SKM-1 (cell line): ENCODE measurements at regions not wholly inside any gene's neighbourhood (a gene's known extent, or its start where the extent isn't known, plus 50 kb on each side); places are given as distances from the start of the nearest gene placed in this dataset.

Experiments
- DNase-seq: peaks from one replicate; lab custom pipeline; 2025; ENCODE audit not compliant: unreplicated experiment; lab: John Stamatoyannopoulos, UW

- DNase-seq, result no peak
Measured at GRCh38 chr2:71878626-71879508, 268.8 kb downstream of the CYP26B1 start.

DNA sequence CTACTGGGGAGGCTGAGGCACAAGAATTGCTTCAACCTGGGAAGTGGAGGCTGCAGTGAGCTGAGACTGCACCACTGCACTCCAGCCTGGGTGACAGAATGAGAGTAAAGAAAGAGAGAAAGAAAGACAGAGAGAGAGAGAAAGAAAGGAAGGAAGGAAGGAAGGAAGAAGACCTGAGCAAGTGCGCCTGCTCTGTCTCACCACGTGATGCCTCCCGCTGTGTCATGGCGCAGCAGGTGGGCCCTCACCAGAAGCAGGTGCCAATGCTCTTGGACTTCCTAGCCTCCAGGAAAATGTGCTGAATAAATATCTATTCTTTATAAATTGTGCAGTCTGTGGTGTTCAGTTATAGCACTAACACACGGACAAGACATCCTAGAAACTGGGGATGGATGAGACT, 270.0 kb downstream of the CYP26B1 start:
- no peak for DNase-seq

DNA sequence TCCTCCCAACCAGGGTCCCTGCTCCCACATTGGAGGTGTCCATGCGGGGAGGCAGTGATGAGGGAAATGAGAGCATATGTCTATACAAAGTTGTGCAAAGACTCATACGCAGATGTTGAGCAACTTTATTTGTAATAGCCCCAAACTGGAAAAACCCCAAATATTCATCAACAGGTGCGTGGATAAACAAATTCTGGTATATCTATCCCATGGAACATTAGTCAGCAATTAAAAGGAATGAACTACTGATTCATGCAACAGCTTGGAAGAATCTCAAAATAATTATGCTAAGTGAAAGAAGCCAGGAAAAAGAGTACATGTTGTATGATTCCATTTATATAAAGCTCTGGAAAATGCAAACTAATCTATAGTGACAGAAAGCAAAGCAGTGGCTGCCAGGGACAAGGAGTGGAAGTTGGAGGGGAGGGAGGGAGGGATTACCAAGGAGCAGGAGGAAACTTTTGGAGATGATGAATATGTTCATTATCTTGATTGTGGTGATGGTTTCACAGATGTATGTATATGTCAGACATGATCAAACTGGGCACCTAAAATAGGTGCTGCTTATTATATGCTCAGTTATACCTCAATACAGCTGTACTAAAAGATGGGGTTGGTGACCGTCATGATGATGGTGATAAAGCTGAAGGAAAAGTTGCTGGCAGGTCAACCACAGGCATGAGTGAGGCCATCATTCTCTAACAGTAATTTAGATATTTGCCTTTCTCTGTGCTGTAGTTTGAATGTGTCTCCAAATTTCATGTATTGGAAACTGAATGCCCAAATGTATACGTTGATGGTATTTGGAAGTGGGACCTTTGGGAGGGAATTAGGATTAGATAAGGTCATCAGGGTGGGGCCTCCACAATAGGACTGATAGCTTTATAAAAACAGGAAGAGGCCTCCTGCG, 270.9 kb downstream of the CYP26B1 start:
- no peak for DNase-seq

GRCh38 chr2:71872466-71873051, 275.1 kb downstream of the CYP26B1 start:
- no peak for DNase-seq

GRCh38 chr2:71865391-71865965, 282.2 kb downstream of the CYP26B1 start:
- DNase-seq, result no peak

GRCh38 chr2:71864085-71864484, 283.6 kb downstream of the CYP26B1 start:
- DNase-seq, result no peak

DNA sequence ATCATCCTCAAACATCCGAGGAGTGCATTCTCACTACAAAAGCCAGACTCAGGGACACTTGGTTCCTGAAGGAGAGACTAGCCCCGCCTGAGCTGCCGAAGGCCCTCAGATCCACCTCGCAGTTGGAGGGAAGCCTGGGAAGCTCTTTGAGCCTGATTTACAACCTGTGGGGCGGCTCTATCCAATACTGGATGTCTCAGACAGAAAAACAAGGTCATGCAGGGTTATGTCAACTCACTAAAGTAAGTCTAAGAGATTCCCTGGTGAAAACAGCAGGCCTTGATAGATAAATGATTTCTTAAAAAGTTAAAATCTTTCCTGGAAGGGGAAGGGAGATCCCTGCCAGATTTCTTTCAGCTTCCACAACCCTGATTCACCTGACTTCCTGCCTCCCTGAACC, 284.3 kb downstream of the CYP26B1 start:
- DNase-seq, result no peak

- DNase-seq, result no peak
Measured at GRCh38 chr2:71862921-71863320, 284.7 kb downstream of the CYP26B1 start.

GRCh38 chr2:71861186-71862160, 286.2 kb downstream of the CYP26B1 start:
- no peak for DNase-seq

GRCh38 chr2:71860381-71860926, 287.2 kb downstream of the CYP26B1 start:
- DNase-seq, result no peak

- DNase-seq, result no peak
Measured at GRCh38 chr2:71859211-71859847, 288.3 kb downstream of the CYP26B1 start.

DNA sequence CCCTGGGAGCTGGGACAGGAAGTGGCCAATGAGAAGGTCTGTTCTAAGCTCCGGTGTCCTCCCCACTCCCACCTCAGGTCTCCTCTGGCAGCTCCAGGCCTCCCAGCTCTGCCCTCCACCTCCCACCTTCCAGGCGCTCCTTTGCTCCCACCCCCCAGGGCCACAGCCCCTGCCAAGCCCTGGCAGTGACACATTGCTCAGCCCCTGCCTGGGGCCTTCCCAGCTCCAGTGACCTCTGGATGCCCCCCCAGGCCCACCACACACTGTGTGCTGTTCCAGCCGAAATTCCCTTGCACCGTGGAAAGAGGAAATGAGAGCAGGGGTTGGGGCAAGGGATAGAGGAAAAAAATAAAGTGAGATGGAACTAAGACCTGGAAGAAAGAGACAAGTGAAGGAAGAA, 289.6 kb downstream of the CYP26B1 start:
- no peak for DNase-seq

DNA sequence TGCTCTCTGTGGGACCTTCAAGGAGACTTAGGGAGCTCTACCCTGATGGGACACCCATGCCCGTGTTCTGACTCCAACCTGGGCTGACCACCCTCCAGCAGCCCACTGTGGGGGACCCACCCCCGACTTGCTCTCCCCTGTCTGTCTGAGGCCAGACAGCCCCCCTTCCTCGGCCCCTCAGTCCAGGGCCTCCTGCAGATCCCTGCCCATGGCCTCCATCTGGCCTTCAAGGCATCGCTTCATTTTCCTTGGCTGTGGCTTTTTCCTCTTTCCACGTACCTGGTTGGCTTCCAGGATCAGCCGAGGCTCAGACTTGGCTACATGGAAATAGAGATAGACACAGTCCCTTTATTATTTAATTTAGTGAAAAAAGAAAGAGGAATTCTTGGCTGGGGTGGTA, 290.0 kb downstream of the CYP26B1 start:
- no peak for DNase-seq

- DNase-seq, result no peak
Measured at GRCh38 chr2:71856773-71857525, 290.7 kb downstream of the CYP26B1 start.

- DNase-seq, result no peak
Measured at GRCh38 chr2:71853858-71854257, 293.8 kb downstream of the CYP26B1 start.

- DNase-seq, result no peak
Measured at GRCh38 chr2:71852141-71852711, 295.4 kb downstream of the CYP26B1 start.

DNA sequence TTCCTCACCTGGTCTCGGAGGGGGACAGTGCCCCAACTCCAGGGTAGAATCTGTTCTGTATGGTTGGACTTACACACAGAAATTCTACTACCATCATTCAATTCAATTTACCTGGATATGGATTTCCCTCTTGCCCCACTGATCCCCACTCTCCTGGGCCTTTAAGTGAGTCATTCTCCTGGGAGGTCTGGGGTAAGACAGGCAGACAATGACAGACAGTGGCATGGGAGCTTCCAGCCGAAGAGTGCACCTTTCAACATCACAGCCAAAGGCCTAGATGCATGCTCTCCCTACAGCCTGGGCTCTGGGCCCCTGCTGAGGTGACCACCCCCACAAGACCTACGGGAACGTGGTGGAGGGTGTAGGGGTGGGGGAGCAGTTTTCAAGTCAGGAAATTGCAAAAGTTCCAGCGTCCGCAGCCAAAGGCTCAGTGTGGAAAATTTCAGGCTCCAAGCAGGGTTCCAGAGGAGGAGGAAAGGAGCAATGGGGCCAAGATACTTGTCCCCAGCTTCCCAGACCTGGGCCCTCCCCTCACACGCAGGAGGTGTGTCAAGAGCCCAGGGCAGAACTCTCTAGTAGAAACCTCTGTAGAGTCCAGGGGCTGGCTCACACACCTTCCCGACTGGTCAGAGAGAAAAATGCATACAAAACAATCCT, 296.4 kb downstream of the CYP26B1 start:
- DNase-seq, result no peak
